NOMO-1 treated with dmso at 0.1 percent for 144 hours (cell line): ENCODE measurements at regions not wholly inside any gene's neighbourhood (a gene's known extent, or its start where the extent isn't known, plus 50 kb on each side); places are given as distances from the start of the nearest gene placed in this dataset.
"Not testable (repeated sequence)": the region's sequence is repeated elsewhere in the genome, so short reads cannot be mapped to it uniquely, and the experiment has no call there.

Source experiments
- DNase-seq: peaks from one replicate; lab custom pipeline; 2025; ENCODE audit not compliant: unreplicated experiment; lab: John Stamatoyannopoulos, UW

GRCh38 chr4:123535037-123535748, 138.6 kb downstream of the SPRY1 start:
- DNase-seq = no peak

- peak; percentile 17 for DNase-seq
Measured at GRCh38 chr4:123536225-123536624, 139.6 kb downstream of the SPRY1 start.

GRCh38 chr4:123537906-123538402, 141.4 kb downstream of the SPRY1 start:
- not testable (repeated sequence) for DNase-seq

- DNase-seq = no peak
Measured at GRCh38 chr4:123545667-123546572, 149.3 kb downstream of the SPRY1 start.

GRCh38 chr4:123546573-123547060, 150.0 kb downstream of the SPRY1 start:
- DNase-seq = no peak

- no peak for DNase-seq
Measured at GRCh38 chr4:123547216-123548165, 150.9 kb downstream of the SPRY1 start.

GRCh38 chr4:123553279-123553678, 156.7 kb downstream of the SPRY1 start:
- DNase-seq = peak; percentile 24

GRCh38 chr4:123553733-123554637, 157.4 kb downstream of the SPRY1 start:
- DNase-seq = no peak

GRCh38 chr4:123554801-123555232, 158.2 kb downstream of the SPRY1 start:
- no peak for DNase-seq

- DNase-seq = peak; percentile 77
Measured at GRCh38 chr4:123555233-123555806, 158.7 kb downstream of the SPRY1 start.

- DNase-seq = no peak
Measured at GRCh38 chr4:123555807-123556273, 159.2 kb downstream of the SPRY1 start.

GRCh38 chr4:123556526-123556925, 159.9 kb downstream of the SPRY1 start:
- DNase-seq = no peak

GRCh38 chr4:123557857-123558536, 161.4 kb downstream of the SPRY1 start:
- DNase-seq = no peak

- no peak for DNase-seq
Measured at GRCh38 chr4:123558865-123559264, 162.3 kb downstream of the SPRY1 start.

- no peak for DNase-seq
Measured at GRCh38 chr4:123559955-123560871, 163.6 kb downstream of the SPRY1 start.

- DNase-seq = no peak
Measured at GRCh38 chr4:123561525-123561924, 164.9 kb downstream of the SPRY1 start.

GRCh38 chr4:123562994-123563750, 166.6 kb downstream of the SPRY1 start:
- no peak for DNase-seq
